SK-N-SH treated with all-trans-retinoic acid at 6 μM for 48 hours (cell line): ENCODE measurements at regions not wholly inside any gene's neighbourhood (a gene's known extent, or its start where the extent isn't known, plus 50 kb on each side); places are given as distances from the start of the nearest gene placed in this dataset.

Experiments
- ATAC-seq: fragments of 200-7000 bp; cut with Tn5 transposase; 3 replicates; pipeline ENCODE4 v1.9.1; 2020; ENCODE audit warnings: mild to moderate bottlenecking, moderate library complexity
- ARNTL ChIP-seq: fragments of 450-650 bp; formaldehyde crosslinking; IDR thresholded peaks from 2 replicates; pipeline ENCODE4 v1.5.0; 2020; ENCODE audit warnings: low read depth, mild to moderate bottlenecking, moderate library complexity, borderline replicate concordance
- BACH2 ChIP-seq: fragments of 250-450 bp; sonication (Bioruptor Pico); IDR thresholded peaks from 2 replicates; pipeline ENCODE4 v1.9.0; 2021; ENCODE audit warnings: mild to moderate bottlenecking, borderline replicate concordance
- CREB5 ChIP-seq: fragments of 250-450 bp; sonication (Bioruptor Pico); IDR thresholded peaks from 2 replicates; pipeline ENCODE4 v1.5.1; 2020; ENCODE audit warnings: low read depth, mild to moderate bottlenecking, moderate library complexity
- CSDC2 ChIP-seq: fragments of 250-450 bp; sonication (Bioruptor Pico); IDR thresholded peaks from 2 replicates; pipeline ENCODE4 v1.5.0; 2020; ENCODE audit warnings: mild to moderate bottlenecking, moderate library complexity
- CSRNP3 ChIP-seq: fragments of 250-450 bp; sonication (Bioruptor Pico); IDR thresholded peaks from 2 replicates; pipeline ENCODE4 v1.5.1; 2021; ENCODE audit warnings: mild to moderate bottlenecking, moderate library complexity
- ESRRG ChIP-seq: fragments of 250-450 bp; sonication (Bioruptor Pico); IDR thresholded peaks from 2 replicates; pipeline ENCODE4 v1.6.1; 2021; ENCODE audit warnings: mild to moderate bottlenecking
- GLIS3 ChIP-seq: fragments of 250-450 bp; sonication (Bioruptor Pico); IDR thresholded peaks from 2 replicates; pipeline ENCODE4 v1.5.0; 2020; ENCODE audit warnings: mild to moderate bottlenecking, moderate library complexity
- ISL1 ChIP-seq: fragments of 250-450 bp; sonication (Bioruptor Pico); IDR thresholded peaks from 2 replicates; pipeline ENCODE4 v2.1.2; 2022; ENCODE audit warnings: mild to moderate bottlenecking, moderate library complexity
- OSR1 ChIP-seq: fragments of 250-450 bp; sonication (Bioruptor Pico); IDR thresholded peaks from 2 replicates; pipeline ENCODE4 v1.8.0; 2022; ENCODE audit warnings: moderate library complexity, mild to moderate bottlenecking, inconsistent platforms
- PATZ1 ChIP-seq: fragments of 250-450 bp; sonication (Bioruptor Pico); IDR thresholded peaks from 2 replicates; pipeline ENCODE4 v1.8.0; 2020; ENCODE audit warnings: mild to moderate bottlenecking, moderate library complexity, borderline replicate concordance
- POU6F1 ChIP-seq: fragments of 250-450 bp; sonication (Bioruptor Pico); IDR thresholded peaks from 2 replicates; pipeline ENCODE4 v1.8.0; 2021; ENCODE audit warnings: low read depth, mild to moderate bottlenecking, moderate library complexity, borderline replicate concordance
- PPARA ChIP-seq: fragments of 250-450 bp; sonication (Bioruptor Pico); IDR thresholded peaks from 2 replicates; pipeline ENCODE4 v1.5.0; 2020; ENCODE audit warnings: mild to moderate bottlenecking, borderline replicate concordance
- RARB ChIP-seq: fragments of 250-450 bp; sonication (Bioruptor Pico); IDR thresholded peaks from 2 replicates; pipeline ENCODE4 v1.8.0; 2021; ENCODE audit warnings: mild to moderate bottlenecking, moderate library complexity
- SNAI2 ChIP-seq: fragments of 250-450 bp; sonication (Bioruptor Pico); IDR thresholded peaks from 2 replicates; pipeline ENCODE4 v1.5.0; 2020; ENCODE audit warnings: mild to moderate bottlenecking, moderate library complexity
- TCF4 ChIP-seq: fragments of 250-450 bp; sonication (Bioruptor Pico); IDR thresholded peaks from 2 replicates; pipeline ENCODE4 v1.8.0; 2021; ENCODE audit warnings: mild to moderate bottlenecking, moderate library complexity, borderline replicate concordance
- TOX ChIP-seq: fragments of 250-450 bp; sonication (Bioruptor Pico); IDR thresholded peaks from 2 replicates; pipeline ENCODE4 v1.8.0; 2021; ENCODE audit warnings: mild to moderate bottlenecking, moderate library complexity, borderline replicate concordance
- TSHZ2 ChIP-seq: fragments of 250-450 bp; sonication (Bioruptor Pico); IDR thresholded peaks from 2 replicates; pipeline ENCODE4 v1.5.0; 2020; ENCODE audit warnings: mild to moderate bottlenecking, moderate library complexity
- ZC3H10 ChIP-seq: fragments of 250-450 bp; sonication (Bioruptor Pico); IDR thresholded peaks from 2 replicates; pipeline ENCODE4 v1.5.1; 2021; ENCODE audit warnings: mild to moderate bottlenecking, moderate library complexity
- ZFP30 ChIP-seq: fragments of 450-650 bp; formaldehyde crosslinking; IDR thresholded peaks from 2 replicates; pipeline ENCODE4 v1.5.0; 2022; ENCODE audit warnings: mild to moderate bottlenecking, moderate library complexity
- ZNF565 ChIP-seq: fragments of 450-650 bp; formaldehyde crosslinking; conservative IDR thresholded peaks from 2 replicates; pipeline ENCODE4 v1.5.0; 2020; ENCODE audit warnings: low read depth, mild to moderate bottlenecking, moderate library complexity
- ZNF70 ChIP-seq: fragments of 450-650 bp; formaldehyde crosslinking; IDR thresholded peaks from 2 replicates; pipeline ENCODE4 v1.5.0; 2020; ENCODE audit warnings: mild to moderate bottlenecking, moderate library complexity
- ZNF8 ChIP-seq: fragments of 450-650 bp; formaldehyde crosslinking; IDR thresholded peaks from 2 replicates; pipeline ENCODE4 v1.5.0; 2020; ENCODE audit warnings: mild to moderate bottlenecking, moderate library complexity

GRCh38 chr3:186459108-186459467 is 85.1 kb downstream of the CRYGS start:
- TF ChIP-seq ESRRG (CRISPR knock-in tag) (no peak), PPARA (CRISPR knock-in tag) (no peak), ZC3H10 (CRISPR knock-in tag) (no peak), TCF4 (CRISPR knock-in tag) (no peak), CREB5 (no peak), RARB (no peak), ZNF70 (no peak), ARNTL (CRISPR knock-in tag) (no peak), ISL1 (CRISPR knock-in tag) (no peak), CSDC2 (CRISPR knock-in tag) (no peak), POU6F1 (CRISPR knock-in tag) (no peak), PATZ1 (no peak), ZNF8 (CRISPR knock-in tag) (no peak), TOX (CRISPR knock-in tag) (no peak)
- ATAC-seq: no peak

GRCh38 chr3:186458306-186459107 is 85.7 kb downstream of the CRYGS start:
- ATAC-seq: no peak
- TF ChIP-seq ZNF8 (CRISPR knock-in tag) (no peak), TSHZ2 (no peak), ZNF70 (no peak), BACH2 (CRISPR knock-in tag) (no peak), GLIS3 (CRISPR knock-in tag) (no peak), ZFP30 (no peak), PATZ1 (no peak), ISL1 (CRISPR knock-in tag) (no peak), CREB5 (no peak), SNAI2 (CRISPR knock-in tag) (no peak)

GRCh38 chr3:186457236-186457635 is 86.9 kb downstream of the CRYGS start:
- no peak for ATAC-seq
- TF ChIP-seq TSHZ2 (no peak), GLIS3 (CRISPR knock-in tag) (no peak), ZC3H10 (CRISPR knock-in tag) (no peak), ISL1 (CRISPR knock-in tag) (no peak), PPARA (CRISPR knock-in tag) (no peak), SNAI2 (CRISPR knock-in tag) (no peak), ZNF70 (no peak), ZNF565 (CRISPR knock-in tag) (no peak), OSR1 (CRISPR knock-in tag) (no peak), CSRNP3 (no peak), RARB (no peak), ZFP30 (no peak)
